AG10803 (cell line): ENCODE measurements at regions not wholly inside any gene's neighbourhood (a gene's known extent, or its start where the extent isn't known, plus 50 kb on each side); places are given as distances from the start of the nearest gene placed in this dataset.

Experiments used
- DNase-seq: peaks from one replicate; pipeline ENCODE4 v3.0.0; 2010; ENCODE audit warnings: low read depth
- H3K4me3 ChIP-seq: 2 replicates; pipeline ENCODE4 v1.5.1; 2011; ENCODE audit warnings: mild to moderate bottlenecking, low read length, control low read depth
- CTCF ChIP-seq: conservative IDR thresholded peaks from 2 replicates; pipeline ENCODE4 v1.5.1; 2011; ENCODE audit warnings: mild to moderate bottlenecking, low read length, control low read depth, inconsistent platforms

DNA sequence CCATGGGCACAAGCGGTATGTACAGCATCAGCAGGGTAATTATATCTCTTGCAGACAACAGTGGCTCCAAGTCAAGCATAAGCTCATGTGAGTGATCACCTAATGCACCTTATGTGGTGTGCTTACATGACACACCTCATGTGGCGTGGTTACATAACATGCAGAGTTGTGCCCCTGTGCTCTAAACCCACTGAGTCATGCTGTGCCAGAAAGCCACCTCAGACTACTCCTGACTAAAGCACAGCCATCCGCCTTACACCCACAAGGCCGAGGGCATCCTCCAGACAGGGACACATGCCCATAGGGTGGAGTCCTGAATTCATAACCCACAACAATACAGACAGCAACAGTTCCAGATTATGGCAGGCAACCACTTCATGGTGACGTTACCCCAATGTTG, 163.7 kb upstream of the SLC30A5 start:
- TF ChIP-seq CTCF = no peak
- no peak overlapping the region for H3K4me3 ChIP-seq
- no peak for DNase-seq

GRCh38 chr5:68932830-68933434, 160.9 kb upstream of the SLC30A5 start:
- DNase-seq = no peak

DNA sequence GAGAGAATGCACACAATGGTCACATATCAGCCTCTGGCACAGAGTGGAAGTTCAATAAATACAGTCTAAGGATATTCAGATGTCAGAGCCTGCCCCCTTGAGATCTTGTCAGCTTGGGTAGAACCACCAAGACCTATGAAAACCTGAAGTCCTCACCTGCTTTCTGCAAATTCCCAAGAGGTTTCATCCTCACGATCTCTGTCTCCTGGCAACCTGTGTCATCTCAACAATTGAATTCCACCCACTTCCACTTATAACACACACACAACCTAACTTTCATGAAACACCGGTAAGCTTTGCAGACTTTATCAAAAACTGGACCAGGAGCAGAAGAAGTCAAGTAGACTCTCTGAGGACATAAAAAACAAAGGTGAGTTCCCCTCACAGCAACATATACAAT, 151.6 kb upstream of the SLC30A5 start:
- no peak overlapping the region for H3K4me3 ChIP-seq
- no peak for TF ChIP-seq CTCF
- no peak for DNase-seq

More at GRCh38 chr5:68932830-68933434, 160.9 kb upstream of the SLC30A5 start:
- H3K4me3 ChIP-seq = no peak overlapping the region
- no peak for TF ChIP-seq CTCF

- no peak for TF ChIP-seq CTCF
- no peak for DNase-seq
- no peak overlapping the region for H3K4me3 ChIP-seq
Observed at GRCh38 chr5:68946728-68947127, 147.1 kb upstream of the SLC30A5 start.

DNA sequence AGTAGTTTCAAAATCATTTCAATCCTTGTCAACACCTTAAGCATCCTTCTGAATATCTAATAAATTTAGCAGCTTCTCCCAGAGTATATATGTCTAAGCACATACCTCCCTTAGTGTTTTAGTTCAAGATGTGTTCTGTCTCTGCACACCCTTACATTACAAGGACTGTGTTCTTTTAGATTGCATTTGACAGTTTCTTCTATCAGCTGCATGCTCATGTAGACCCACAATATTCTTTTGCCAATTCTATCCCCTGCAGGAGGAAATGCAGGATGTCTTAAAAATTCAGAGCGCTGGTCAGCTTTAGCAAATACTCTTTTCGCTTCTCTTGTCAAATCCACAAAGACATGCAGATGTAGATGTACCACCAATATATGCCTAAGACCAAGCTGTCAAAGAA, 145.8 kb upstream of the SLC30A5 start:
- no peak overlapping the region for H3K4me3 ChIP-seq
- no peak for TF ChIP-seq CTCF
- DNase-seq = no peak

DNA sequence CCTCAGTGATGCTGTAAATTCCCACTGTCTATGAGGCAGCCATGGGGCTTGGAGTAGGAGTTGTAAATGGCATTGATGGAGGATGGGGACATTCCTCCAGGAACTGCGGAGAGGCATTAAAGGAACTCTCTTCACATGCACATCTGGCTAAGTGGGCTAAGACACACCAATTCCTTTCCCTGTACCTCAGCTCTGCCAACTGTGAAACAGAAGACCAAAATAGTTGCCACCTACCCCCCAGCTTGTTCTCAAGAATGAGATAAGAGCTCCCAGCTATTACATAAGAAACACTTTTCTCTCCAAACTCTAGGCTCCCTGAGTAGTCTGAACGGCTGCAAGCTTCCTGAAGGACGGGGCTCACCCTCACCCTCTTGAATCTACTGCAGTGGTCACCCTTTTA, 144.6 kb upstream of the SLC30A5 start:
- TF ChIP-seq CTCF = no peak
- DNase-seq = no peak
- H3K4me3 ChIP-seq = no peak overlapping the region

DNA sequence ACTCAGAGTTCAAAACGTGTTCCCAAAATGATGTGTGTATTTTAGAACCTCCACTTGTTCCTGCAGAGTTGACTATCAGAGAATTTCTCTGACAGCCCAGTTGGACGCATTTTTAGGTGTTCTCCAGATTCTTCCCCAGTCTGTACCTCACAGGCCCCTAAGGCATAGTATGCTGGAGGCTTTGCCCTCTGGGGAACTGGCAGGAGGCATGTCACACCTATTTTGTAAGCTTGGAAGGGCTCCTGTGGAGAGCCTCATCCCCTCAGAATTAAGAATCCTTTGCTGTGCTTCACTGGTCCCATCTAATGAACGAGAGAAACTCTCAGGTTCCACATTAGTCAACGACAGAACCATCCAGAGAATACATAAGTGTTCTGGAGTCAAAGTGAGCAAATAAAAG, 144.1 kb upstream of the SLC30A5 start:
- no peak for DNase-seq
- TF ChIP-seq CTCF = no peak
- no peak overlapping the region for H3K4me3 ChIP-seq
